DOHH2 (cell line): ENCODE measurements at regions not wholly inside any gene's neighbourhood (a gene's known extent, or its start where the extent isn't known, plus 50 kb on each side); places are given as distances from the start of the nearest gene placed in this dataset.

Experiments
- H3F3A ChIP-seq: fragments of 200-600 bp; sonication (generic), shearing (Covaris generic); 2 replicates; pipeline ENCODE4 v1.6.0; 2016; ENCODE audit warnings: antibody characterized with exemption, mild to moderate bottlenecking; ENCODE audit not compliant: control insufficient read depth, insufficient read depth
- H3K27ac ChIP-seq: fragments of 200-600 bp; sonication (generic); 2 replicates; pipeline ENCODE4 v1.5.1; 2014; ENCODE audit warnings: low read depth, mild to moderate bottlenecking, low read length, moderate library complexity
- H3K27me3 ChIP-seq: fragments of 200-600 bp; sonication (generic); 2 replicates; pipeline ENCODE4 v1.6.1; 2014; ENCODE audit warnings: mild to moderate bottlenecking, low read length, mixed read lengths; ENCODE audit not compliant: control insufficient read depth
- H3K36me3 ChIP-seq: fragments of 200-600 bp; sonication (generic); 2 replicates; pipeline ENCODE4 v1.6.1; 2014; ENCODE audit warnings: mild to moderate bottlenecking, low read length, moderate library complexity, mixed read lengths; ENCODE audit not compliant: control insufficient read depth
- H3K4me1 ChIP-seq: fragments of 200-600 bp; sonication (generic); 2 replicates; pipeline ENCODE4 v1.6.1; 2014; ENCODE audit warnings: mild to moderate bottlenecking, low read length, mixed read lengths; ENCODE audit not compliant: control insufficient read depth
- H3K4me2 ChIP-seq: fragments of 200-600 bp; sonication (generic); 2 replicates; pipeline ENCODE4 v1.6.0; 2014; ENCODE audit warnings: mild to moderate bottlenecking, low read length, moderate library complexity
- H3K4me3 ChIP-seq: fragments of 200-600 bp; sonication (generic); 2 replicates; pipeline ENCODE4 v1.5.1; 2014; ENCODE audit warnings: mild to moderate bottlenecking, low read length, mixed read lengths
- H3K79me2 ChIP-seq: fragments of 200-600 bp; sonication (generic); 2 replicates; pipeline ENCODE4 v1.6.1; 2014; ENCODE audit warnings: mild to moderate bottlenecking, low read length, mixed read lengths; ENCODE audit not compliant: control insufficient read depth
- H3K9me2 ChIP-seq: fragments of 200-600 bp; sonication (generic); replicated peaks from 2 replicates; pipeline ENCODE4 v1.6.1; 2014; ENCODE audit warnings: mild to moderate bottlenecking, low read length, mixed read lengths; ENCODE audit not compliant: control insufficient read depth
- H3K9me3 ChIP-seq: fragments of 200-600 bp; sonication (generic); 2 replicates; pipeline ENCODE4 v1.6.1; 2014; ENCODE audit warnings: antibody characterized with exemption, low read length, mixed read lengths; ENCODE audit not compliant: control insufficient read depth, insufficient read depth
- H4K20me1 ChIP-seq: fragments of 200-600 bp; sonication (generic); 2 replicates; pipeline ENCODE4 v1.6.0; 2014; ENCODE audit warnings: low read depth, mild to moderate bottlenecking, antibody characterized with exemption, low read length, moderate library complexity; ENCODE audit not compliant: control insufficient read depth, insufficient read depth
- CTCF ChIP-seq: fragments of 200-600 bp; sonication (generic); IDR thresholded peaks from one replicate; pipeline ENCODE4 v1.5.1; 2014; ENCODE audit warnings: antibody characterized with exemption, mild to moderate bottlenecking, low read depth, low read length; ENCODE audit not compliant: poor library complexity, severe bottlenecking
- EZH2phosphoT487 ChIP-seq: fragments of 200-600 bp; sonication (generic); IDR thresholded peaks from 2 replicates; pipeline ENCODE4 v1.6.1; 2017; ENCODE audit warnings: borderline replicate concordance, mild to moderate bottlenecking, antibody characterized with exemption, low read length, moderate library complexity, mixed read lengths

DNA sequence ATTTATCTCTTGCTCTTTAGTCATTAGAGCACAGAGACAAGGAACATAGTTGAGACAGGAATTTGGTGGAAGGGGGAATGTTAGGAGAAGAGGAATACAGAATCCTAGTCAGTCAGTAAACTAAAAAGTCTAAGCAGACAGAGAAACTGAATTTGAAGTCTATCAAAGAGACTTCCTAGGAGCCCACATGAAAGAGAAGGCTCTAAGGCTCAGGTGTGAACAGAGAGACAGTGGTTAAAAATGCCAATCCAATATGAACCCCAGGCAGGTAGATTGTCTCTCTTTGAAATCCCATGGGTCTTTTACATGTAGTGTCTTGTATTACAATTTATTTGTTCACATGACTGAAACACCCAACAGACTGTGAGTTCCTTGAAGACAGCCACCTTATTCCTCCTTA is 77.8 kb upstream of the NFKB1 start:
- Histone ChIP-seq H3K79me2 (no peaks in the 10 kb centered on the region), H4K20me1 (no peaks in the 10 kb centered on the region), H3K4me2 (no peak overlapping the region), H3K27ac (no peak overlapping the region), H3K27me3 (no peaks in the 10 kb centered on the region), H3K9me3 (no peaks in the 10 kb centered on the region), H3K36me3 (no peaks in the 10 kb centered on the region), H3K4me1 (no peaks in the 10 kb centered on the region), H3K9me2 (no peaks in the 10 kb centered on the region), H3K4me3 (no peak overlapping the region), H3F3A (no peaks in the 10 kb centered on the region)
- TF ChIP-seq CTCF (no peak), EZH2phosphoT487 (no peak)

DNA sequence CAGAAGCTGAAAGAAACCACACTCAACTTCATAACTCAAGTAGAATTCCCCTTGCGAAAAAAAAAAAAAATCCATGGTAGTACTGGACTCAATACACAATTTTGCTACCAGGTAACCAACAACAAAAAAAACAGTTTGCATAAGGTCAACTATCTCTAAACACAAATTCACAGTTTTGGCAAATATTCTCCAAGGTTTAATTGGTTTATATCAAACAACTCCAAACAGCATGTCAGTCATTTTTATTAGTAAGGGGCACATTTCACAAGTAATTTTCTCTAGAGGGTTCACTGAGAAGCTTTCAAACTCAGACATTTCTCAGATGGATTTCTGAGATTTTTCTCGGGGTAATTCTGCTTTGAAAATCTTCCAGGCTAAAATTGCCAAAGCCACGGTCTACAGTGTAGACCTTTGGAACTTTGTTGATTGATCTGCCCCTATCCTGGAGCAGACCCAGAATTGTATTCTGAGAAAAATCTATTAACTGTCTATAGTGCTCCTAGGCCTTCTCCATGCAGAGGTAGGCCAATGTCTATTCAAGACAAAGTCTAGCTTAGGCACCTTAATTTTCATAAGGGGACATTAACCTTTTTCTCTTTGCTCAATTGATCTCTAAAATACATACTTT is 73.7 kb upstream of the NFKB1 start:
- no peak overlapping the region for H3K27ac ChIP-seq
- no peaks in the 10 kb centered on the region for H4K20me1 ChIP-seq
- no peaks in the 10 kb centered on the region for H3K27me3 ChIP-seq
- H3K9me2 ChIP-seq: no peaks in the 10 kb centered on the region
- no peaks in the 10 kb centered on the region for H3F3A ChIP-seq
- peaks cover 10% of the 10 kb centered on the region for H3K4me1 ChIP-seq
- no peak overlapping the region for H3K4me3 ChIP-seq
- H3K4me2 ChIP-seq: no peak overlapping the region
- no peaks in the 10 kb centered on the region for H3K36me3 ChIP-seq
- H3K9me3 ChIP-seq: no peaks in the 10 kb centered on the region
- no peaks in the 10 kb centered on the region for H3K79me2 ChIP-seq
- no peak for TF ChIP-seq EZH2phosphoT487
- TF ChIP-seq CTCF: no peak

GRCh38 chr4:102428122-102428521 is 73.0 kb upstream of the NFKB1 start:
- Histone ChIP-seq H3K4me3 (no peak overlapping the region), H3K9me2 (no peaks in the 10 kb centered on the region), H3K4me1 (peaks cover 10% of the 10 kb centered on the region), H3K79me2 (no peaks in the 10 kb centered on the region), H3K27me3 (no peaks in the 10 kb centered on the region), H3K36me3 (no peaks in the 10 kb centered on the region), H3K9me3 (no peaks in the 10 kb centered on the region), H3K4me2 (no peak overlapping the region), H4K20me1 (no peaks in the 10 kb centered on the region), H3F3A (no peaks in the 10 kb centered on the region), H3K27ac (no peak overlapping the region)
- TF ChIP-seq CTCF (no peak), EZH2phosphoT487 (no peak)
